ENCODE measurements at regions not wholly inside any gene's neighbourhood (a gene's known extent, or its start where the extent isn't known, plus 50 kb on each side); places are given as distances from the start of the nearest gene placed in this dataset.

- H3K79me2 ChIP-seq: no peaks in the 10 kb centered on the region
- no peak overlapping the region for H3K27ac ChIP-seq
- no peaks in the 10 kb centered on the region for H3K4me1 ChIP-seq (ENCODE audit: insufficient read depth)
- H3K36me3 ChIP-seq (replicated peaks; ENCODE audit: insufficient read depth, low read depth): no peaks in the 10 kb centered on the region
- no peak for DNase-seq (ENCODE audit: low spot score)
- no peaks in the 10 kb centered on the region for H4K20me1 ChIP-seq (ENCODE audit: insufficient read depth, poor library complexity, severe bottlenecking)
- no peaks in the 10 kb centered on the region for H3K9me3 ChIP-seq (ENCODE audit: low read depth)
- no peaks in the 10 kb centered on the region for H3K9me2 ChIP-seq (replicated peaks; ENCODE audit: insufficient read depth)
- 88% methylated on average over 1 of the region's 1 CpG for WGBS (ENCODE audit: low lambda C conversion rate, missing lambda C conversion rate)
- H3K27me3 ChIP-seq: no peaks in the 10 kb centered on the region
- no peak for TF ChIP-seq CTCF (IDR thresholded peaks at IDR 0.05; ENCODE audit: poor library complexity)
- TF ChIP-seq EZH2 (IDR thresholded peaks at IDR 0.05; ENCODE audit: borderline replicate concordance): no peak
- no peak for TF ChIP-seq EZH2phosphoT487 (IDR thresholded peaks at IDR 0.05; ENCODE audit: low read depth, severe bottlenecking, unreplicated experiment)
- H2AFZ ChIP-seq: no peak overlapping the region
- no peak overlapping the region for H3K4me3 ChIP-seq
- no peak overlapping the region for H3K4me2 ChIP-seq
These were observed 1307.7 kb upstream of the LRRTM3 start for GRCh38 chr10:65618126-65618525.

- H3K4me1 ChIP-seq (ENCODE audit: insufficient read depth): no peaks in the 10 kb centered on the region
- H3K9me2 ChIP-seq (replicated peaks; ENCODE audit: insufficient read depth): no peaks in the 10 kb centered on the region
- no peaks in the 10 kb centered on the region for H3K27me3 ChIP-seq
- no peak overlapping the region for H3K4me2 ChIP-seq
- H3K79me2 ChIP-seq: no peaks in the 10 kb centered on the region
- no peak for DNase-seq (ENCODE audit: low spot score)
- TF ChIP-seq EZH2phosphoT487 (IDR thresholded peaks at IDR 0.05; ENCODE audit: low read depth, severe bottlenecking, unreplicated experiment) (no peak), CTCF (IDR thresholded peaks at IDR 0.05; ENCODE audit: poor library complexity) (no peak), EZH2 (IDR thresholded peaks at IDR 0.05; ENCODE audit: borderline replicate concordance) (no peak)
- H3K36me3 ChIP-seq (replicated peaks; ENCODE audit: insufficient read depth, low read depth): no peaks in the 10 kb centered on the region
- H4K20me1 ChIP-seq (ENCODE audit: insufficient read depth, poor library complexity, severe bottlenecking): no peaks in the 10 kb centered on the region
- WGBS (ENCODE audit: low lambda C conversion rate, missing lambda C conversion rate): over 99% methylated on average over 5 of the region's 5 CpGs
- no peak overlapping the region for H3K27ac ChIP-seq
- no peak overlapping the region for H2AFZ ChIP-seq
- no peaks in the 10 kb centered on the region for H3K9me3 ChIP-seq (ENCODE audit: low read depth)
- no peak overlapping the region for H3K4me3 ChIP-seq
These were observed 1305.3 kb upstream of the LRRTM3 start for GRCh38 chr10:65620404-65621048.

- H4K20me1 ChIP-seq (ENCODE audit: insufficient read depth, poor library complexity, severe bottlenecking): no peaks in the 10 kb centered on the region
- DNase-seq (ENCODE audit: low spot score): no peak
- H3K27ac ChIP-seq: no peak overlapping the region
- H3K4me1 ChIP-seq (ENCODE audit: insufficient read depth): no peaks in the 10 kb centered on the region
- no peaks in the 10 kb centered on the region for H3K9me3 ChIP-seq (ENCODE audit: low read depth)
- H2AFZ ChIP-seq: no peak overlapping the region
- no peaks in the 10 kb centered on the region for H3K36me3 ChIP-seq (replicated peaks; ENCODE audit: insufficient read depth, low read depth)
- H3K79me2 ChIP-seq: no peaks in the 10 kb centered on the region
- 70% methylated on average over 2 of the region's 2 CpGs for WGBS (ENCODE audit: low lambda C conversion rate, missing lambda C conversion rate)
- no peak overlapping the region for H3K4me2 ChIP-seq
- no peaks in the 10 kb centered on the region for H3K9me2 ChIP-seq (replicated peaks; ENCODE audit: insufficient read depth)
- H3K4me3 ChIP-seq: no peak overlapping the region
- TF ChIP-seq CTCF (IDR thresholded peaks at IDR 0.05; ENCODE audit: poor library complexity) (no peak), EZH2phosphoT487 (IDR thresholded peaks at IDR 0.05; ENCODE audit: low read depth, severe bottlenecking, unreplicated experiment) (no peak), EZH2 (IDR thresholded peaks at IDR 0.05; ENCODE audit: borderline replicate concordance) (no peak)
- no peaks in the 10 kb centered on the region for H3K27me3 ChIP-seq
These were observed 1303.2 kb upstream of the LRRTM3 start for GRCh38 chr10:65622608-65623007.

All from hepatocyte (in vitro differentiated cells).